A549 (cell line): ENCODE measurements at regions not wholly inside any gene's neighbourhood (a gene's known extent, or its start where the extent isn't known, plus 50 kb on each side); places are given as distances from the start of the nearest gene placed in this dataset.

Source experiments
- ATAC-seq, 2 experiments: fragments of 200-7000 bp in 1 of 2; fragments of >200 bp in 1 of 2; cut with Nextera tagmentation in 1 of 2; cut with Tn5 transposase in 1 of 2; 3 replicates each; pipeline versions ENCODE4 v1.8.0 to v1.9.1; 2018 to 2020; ENCODE audit warnings: mild to moderate bottlenecking in 1 of 2, moderate library complexity in 1 of 2
- CTCF ChIA-PET: fragments of 300-600 bp; sonication (Branson Sonifier 250); formaldehyde crosslinking; extraction: SDS; loops from one replicate; lab custom pipeline; 2021; ENCODE audit warnings: antibody characterized with exemption, inconsistent platforms; lab: Yijun Ruan, JAX
- POLR2A ChIA-PET: fragments of 350-600 bp; formaldehyde crosslinking; extraction: SDS; loops from one replicate; lab custom pipeline; 2021; ENCODE audit warnings: antibody characterized with exemption, inconsistent platforms; lab: Yijun Ruan, JAX
- DNase-seq, 2 experiments: peaks; one replicate each; pipeline versions ENCODE4 v3.0.0 to v3.0.0-alpha.2; 2011 to 2016; ENCODE audit warnings: low read depth in 1 of 2, low spot score in 1 of 2
- FAIRE-seq: peaks from 2 replicates; lab custom pipeline; 2011; peaks lifted over from hg19 to GRCh38; lab: Jason Lieb, UNC
- H3K27ac ChIP-seq, 2 experiments: fragments of >200 bp; sonication (Bioruptor Twin); formaldehyde crosslinking; 3 replicates each; pipeline ENCODE4 v1.5.1; 2016 to 2017
- H3K4me1 ChIP-seq: fragments of >200 bp; sonication (Bioruptor Twin); formaldehyde crosslinking; 3 replicates; pipeline ENCODE4 v1.6.1; 2016
- H3K4me2 ChIP-seq: fragments of >200 bp; sonication (Bioruptor Twin); formaldehyde crosslinking; 3 replicates; pipeline ENCODE4 v1.6.1; 2016
- H3K4me3 ChIP-seq: fragments of >200 bp; sonication (Bioruptor Twin); formaldehyde crosslinking; 3 replicates; pipeline ENCODE4 v1.5.1; 2016
- H3K9me3 ChIP-seq: fragments of >200 bp; sonication (Bioruptor Twin); formaldehyde crosslinking; 3 replicates; pipeline ENCODE4 v1.6.1; 2016
- BHLHE40 ChIP-seq: IDR thresholded peaks from 2 replicates; pipeline ENCODE4 v1.6.1; 2012; ENCODE audit warnings: low read depth, low read length, inconsistent platforms
- CBX8 ChIP-seq: fragments of 200-600 bp; sonication (generic); IDR thresholded peaks from 2 replicates; pipeline ENCODE4 v1.6.1; 2016
- CHD2 ChIP-seq: fragments of 150-350 bp; IDR thresholded peaks from 2 replicates; pipeline ENCODE4 v1.6.1; 2014; ENCODE audit warnings: low read length; ENCODE audit not compliant: partially characterized antibody
- EP300 ChIP-seq, 2 experiments: fragments of >200 bp; sonication (Bioruptor Twin); formaldehyde crosslinking; IDR thresholded peaks; 2 replicates in 1 of 2; 3 replicates in 1 of 2; pipeline ENCODE4 v1.6.1; 2016 to 2017
- ESRRA ChIP-seq: fragments of 150-350 bp; IDR thresholded peaks from 2 replicates; pipeline ENCODE4 v1.6.1; 2014; ENCODE audit warnings: mild to moderate bottlenecking, low read length, borderline replicate concordance
- FOXS1 ChIP-seq: fragments of 250-450 bp; sonication (Bioruptor Pico); IDR thresholded peaks from 2 replicates; pipeline ENCODE4 v1.5.0; 2020; ENCODE audit warnings: mild to moderate bottlenecking, moderate library complexity
- HDAC2 ChIP-seq: fragments of 200-600 bp; sonication (generic); IDR thresholded peaks from 2 replicates; pipeline ENCODE4 v1.6.1; 2016
- HOXA7 ChIP-seq: fragments of 250-450 bp; sonication (Bioruptor Pico); IDR thresholded peaks from 2 replicates; pipeline ENCODE4 v1.5.0; 2020; ENCODE audit warnings: mild to moderate bottlenecking, moderate library complexity
- HOXB13 ChIP-seq: fragments of 250-450 bp; sonication (Bioruptor Pico); IDR thresholded peaks from 2 replicates; pipeline ENCODE4 v1.5.0; 2020; ENCODE audit warnings: low read depth, mild to moderate bottlenecking, moderate library complexity
- JUN ChIP-seq, 2 experiments: fragments of >200 bp; sonication (Bioruptor Twin); formaldehyde crosslinking; IDR thresholded peaks; 2 replicates in 1 of 2; 3 replicates in 1 of 2; pipeline ENCODE4 v1.6.1; 2016 to 2017
- KDM5A ChIP-seq: fragments of 200-600 bp; sonication (generic); IDR thresholded peaks from 2 replicates; pipeline ENCODE4 v1.6.1; 2016; ENCODE audit warnings: antibody characterized with exemption, mild to moderate bottlenecking
- MAFK ChIP-seq: fragments of 450-650 bp; IDR thresholded peaks from 2 replicates; pipeline ENCODE4 v1.6.1; 2014; ENCODE audit not compliant: partially characterized antibody
- MAZ ChIP-seq: fragments of 150-350 bp; IDR thresholded peaks from 2 replicates; pipeline ENCODE4 v1.6.1; 2014; ENCODE audit warnings: antibody characterized with exemption, low read depth, low read length, borderline replicate concordance
- NFE2L2 ChIP-seq: fragments of 150-350 bp; conservative IDR thresholded peaks from 2 replicates; pipeline ENCODE4 v1.6.1; 2014; ENCODE audit warnings: low read length
- POLR2A ChIP-seq: IDR thresholded peaks from 2 replicates; pipeline ENCODE4 v1.6.1; 2012; ENCODE audit warnings: mild to moderate bottlenecking, low read length
- RAD21 ChIP-seq, 2 experiments: fragments of >200 bp in 1 of 2; sonication (Bioruptor Twin) in 1 of 2; formaldehyde crosslinking in 1 of 2; IDR thresholded peaks in 1 of 2; conservative IDR thresholded peaks in 1 of 2; 2 replicates in 1 of 2; 3 replicates in 1 of 2; pipeline ENCODE4 v1.6.1; 2012 to 2018; ENCODE audit warnings: inconsistent platforms in 1 of 2
- RFX5 ChIP-seq: fragments of 450-650 bp; IDR thresholded peaks from 2 replicates; pipeline ENCODE4 v1.7.1; 2014; ENCODE audit warnings: antibody characterized with exemption, mild to moderate bottlenecking, moderate library complexity
- RNF2 ChIP-seq: fragments of 200-600 bp; sonication (generic); IDR thresholded peaks from 2 replicates; pipeline ENCODE4 v1.6.1; 2016; ENCODE audit warnings: low read depth, mild to moderate bottlenecking, antibody characterized with exemption, moderate library complexity, borderline replicate concordance
- SMC3 ChIP-seq: fragments of >200 bp; sonication (Bioruptor Twin); formaldehyde crosslinking; IDR thresholded peaks from 3 replicates; pipeline ENCODE4 v1.6.1; 2018; ENCODE audit warnings: inconsistent platforms
- SREBF2 ChIP-seq: fragments of 450-650 bp; IDR thresholded peaks from 2 replicates; pipeline ENCODE4 v1.6.1; 2014; ENCODE audit warnings: mild to moderate bottlenecking, moderate library complexity
- ZC3H11A ChIP-seq: fragments of 450-650 bp; IDR thresholded peaks from 2 replicates; pipeline ENCODE4 v1.6.1; 2014; ENCODE audit warnings: antibody characterized with exemption, mild to moderate bottlenecking
- ZFP36 ChIP-seq: fragments of 450-650 bp; IDR thresholded peaks from 2 replicates; pipeline ENCODE4 v1.6.1; 2014; ENCODE audit warnings: borderline replicate concordance; ENCODE audit not compliant: partially characterized antibody
- ZNF302 ChIP-seq: fragments of 250-450 bp; sonication (Bioruptor Pico); IDR thresholded peaks from 2 replicates; pipeline ENCODE4 v1.9.0; 2021; ENCODE audit warnings: inconsistent platforms, mild to moderate bottlenecking, moderate library complexity
- WGBS: methylation state at CpG from one replicate; pipeline ENCODE4 v1.1.6; 2017; ENCODE audit errors: missing lambda C conversion rate; 5-methylcytosine and 5-hydroxymethylcytosine counted together
- TF ChIP-seq, protein P1 (sequence below): fragments of 200-600 bp; sonication (generic); IDR thresholded peaks from 2 replicates; pipeline ENCODE4 v1.6.1; 2016; ENCODE audit warnings: antibody characterized with exemption, mild to moderate bottlenecking, moderate library complexity
- TF ChIP-seq, protein P2 (sequence below): IDR thresholded peaks from 2 replicates; pipeline ENCODE4 v1.6.1; 2012
- TF ChIP-seq, protein P3 (sequence below): fragments of >200 bp; sonication (Bioruptor Twin); formaldehyde crosslinking; IDR thresholded peaks from 3 replicates; pipeline ENCODE4 v1.5.1; 2016
- TF ChIP-seq, protein P4 (sequence below): IDR thresholded peaks from 2 replicates; pipeline ENCODE4 v1.6.1; 2012; ENCODE audit warnings: low read depth, borderline replicate concordance
- TF ChIP-seq, protein P5 (sequence below): fragments of 150-350 bp; IDR thresholded peaks from 2 replicates; pipeline ENCODE4 v1.6.1; 2014; ENCODE audit warnings: low read depth, mild to moderate bottlenecking, low read length

DNA sequence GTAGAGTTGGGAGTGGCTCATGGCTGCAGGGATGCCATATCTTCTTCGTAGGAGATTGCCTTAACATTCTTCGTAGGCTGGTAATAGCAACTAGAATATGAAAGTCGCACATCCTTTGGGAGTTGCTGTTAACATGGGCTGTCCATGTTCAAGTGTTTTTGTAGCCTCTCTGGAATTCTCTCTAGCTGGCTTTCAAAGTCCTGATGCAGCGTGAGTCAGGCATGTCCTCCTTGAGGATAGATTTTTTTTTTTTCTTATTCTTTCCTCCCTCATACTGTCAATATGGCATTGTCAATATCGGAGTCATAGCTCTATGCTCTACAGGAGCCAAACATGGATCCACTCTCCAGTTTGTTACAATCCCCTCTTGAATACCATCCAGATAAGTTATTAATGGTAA lies 494.8 kb upstream of the WWC1 start (continued):
- TF ChIP-seq ZFP36 (no peak), HOXA7 (no peak), KDM5A (no peak), JUN (IDR thresholded peaks at IDR 0.05) (no peak), NFE2L2 (no peak), HOXB13 (no peak), MAFK (no peak)
- TF ChIP-seq, protein P1, sequence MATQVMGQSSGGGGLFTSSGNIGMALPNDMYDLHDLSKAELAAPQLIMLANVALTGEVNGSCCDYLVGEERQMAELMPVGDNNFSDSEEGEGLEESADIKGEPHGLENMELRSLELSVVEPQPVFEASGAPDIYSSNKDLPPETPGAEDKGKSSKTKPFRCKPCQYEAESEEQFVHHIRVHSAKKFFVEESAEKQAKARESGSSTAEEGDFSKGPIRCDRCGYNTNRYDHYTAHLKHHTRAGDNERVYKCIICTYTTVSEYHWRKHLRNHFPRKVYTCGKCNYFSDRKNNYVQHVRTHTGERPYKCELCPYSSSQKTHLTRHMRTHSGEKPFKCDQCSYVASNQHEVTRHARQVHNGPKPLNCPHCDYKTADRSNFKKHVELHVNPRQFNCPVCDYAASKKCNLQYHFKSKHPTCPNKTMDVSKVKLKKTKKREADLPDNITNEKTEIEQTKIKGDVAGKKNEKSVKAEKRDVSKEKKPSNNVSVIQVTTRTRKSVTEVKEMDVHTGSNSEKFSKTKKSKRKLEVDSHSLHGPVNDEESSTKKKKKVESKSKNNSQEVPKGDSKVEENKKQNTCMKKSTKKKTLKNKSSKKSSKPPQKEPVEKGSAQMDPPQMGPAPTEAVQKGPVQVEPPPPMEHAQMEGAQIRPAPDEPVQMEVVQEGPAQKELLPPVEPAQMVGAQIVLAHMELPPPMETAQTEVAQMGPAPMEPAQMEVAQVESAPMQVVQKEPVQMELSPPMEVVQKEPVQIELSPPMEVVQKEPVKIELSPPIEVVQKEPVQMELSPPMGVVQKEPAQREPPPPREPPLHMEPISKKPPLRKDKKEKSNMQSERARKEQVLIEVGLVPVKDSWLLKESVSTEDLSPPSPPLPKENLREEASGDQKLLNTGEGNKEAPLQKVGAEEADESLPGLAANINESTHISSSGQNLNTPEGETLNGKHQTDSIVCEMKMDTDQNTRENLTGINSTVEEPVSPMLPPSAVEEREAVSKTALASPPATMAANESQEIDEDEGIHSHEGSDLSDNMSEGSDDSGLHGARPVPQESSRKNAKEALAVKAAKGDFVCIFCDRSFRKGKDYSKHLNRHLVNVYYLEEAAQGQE, result no peak
- TF ChIP-seq, protein P2, sequence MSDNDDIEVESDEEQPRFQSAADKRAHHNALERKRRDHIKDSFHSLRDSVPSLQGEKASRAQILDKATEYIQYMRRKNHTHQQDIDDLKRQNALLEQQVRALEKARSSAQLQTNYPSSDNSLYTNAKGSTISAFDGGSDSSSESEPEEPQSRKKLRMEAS, result no peak

DNA sequence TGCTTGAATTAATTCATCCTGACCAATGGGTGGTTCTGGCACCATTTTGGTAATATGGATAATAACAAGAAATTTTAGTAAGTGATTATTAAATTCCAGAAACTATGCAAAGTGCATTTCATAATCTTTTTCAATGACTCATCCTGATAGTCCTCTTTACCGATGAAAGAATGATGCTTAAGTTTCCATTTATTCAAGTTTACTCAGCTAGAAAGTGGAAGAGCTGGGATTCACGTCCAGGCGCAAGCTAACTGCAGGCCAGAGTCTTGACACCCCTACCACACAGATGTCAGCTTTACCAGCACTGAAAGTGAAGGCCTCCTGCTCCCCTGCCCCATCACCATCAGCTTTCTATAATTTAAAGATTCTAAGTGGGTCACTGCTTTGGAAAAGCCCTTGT lies 493.5 kb upstream of the WWC1 start:
- H3K4me1 ChIP-seq, result no peaks in the 10 kb centered on the region
- TF ChIP-seq RNF2 (no peak), SMC3 (no peak), HOXA7 (no peak), ESRRA (no peak), JUN (IDR thresholded peaks at IDR 0.05) (no peak), HOXB13 (no peak), EP300 (IDR thresholded peaks at IDR 0.05) (no peak), RFX5 (no peak), RAD21 (conservative IDR thresholded peaks at IDR 0.05 in 1 of 2, IDR thresholded peaks at IDR 0.05 in 1 of 2) (no peak), ZFP36 (no peak), CBX8 (no peak), CHD2 (no peak)
- TF ChIP-seq, protein P3, sequence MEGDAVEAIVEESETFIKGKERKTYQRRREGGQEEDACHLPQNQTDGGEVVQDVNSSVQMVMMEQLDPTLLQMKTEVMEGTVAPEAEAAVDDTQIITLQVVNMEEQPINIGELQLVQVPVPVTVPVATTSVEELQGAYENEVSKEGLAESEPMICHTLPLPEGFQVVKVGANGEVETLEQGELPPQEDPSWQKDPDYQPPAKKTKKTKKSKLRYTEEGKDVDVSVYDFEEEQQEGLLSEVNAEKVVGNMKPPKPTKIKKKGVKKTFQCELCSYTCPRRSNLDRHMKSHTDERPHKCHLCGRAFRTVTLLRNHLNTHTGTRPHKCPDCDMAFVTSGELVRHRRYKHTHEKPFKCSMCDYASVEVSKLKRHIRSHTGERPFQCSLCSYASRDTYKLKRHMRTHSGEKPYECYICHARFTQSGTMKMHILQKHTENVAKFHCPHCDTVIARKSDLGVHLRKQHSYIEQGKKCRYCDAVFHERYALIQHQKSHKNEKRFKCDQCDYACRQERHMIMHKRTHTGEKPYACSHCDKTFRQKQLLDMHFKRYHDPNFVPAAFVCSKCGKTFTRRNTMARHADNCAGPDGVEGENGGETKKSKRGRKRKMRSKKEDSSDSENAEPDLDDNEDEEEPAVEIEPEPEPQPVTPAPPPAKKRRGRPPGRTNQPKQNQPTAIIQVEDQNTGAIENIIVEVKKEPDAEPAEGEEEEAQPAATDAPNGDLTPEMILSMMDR, result no peak
- TF ChIP-seq, protein P4, sequence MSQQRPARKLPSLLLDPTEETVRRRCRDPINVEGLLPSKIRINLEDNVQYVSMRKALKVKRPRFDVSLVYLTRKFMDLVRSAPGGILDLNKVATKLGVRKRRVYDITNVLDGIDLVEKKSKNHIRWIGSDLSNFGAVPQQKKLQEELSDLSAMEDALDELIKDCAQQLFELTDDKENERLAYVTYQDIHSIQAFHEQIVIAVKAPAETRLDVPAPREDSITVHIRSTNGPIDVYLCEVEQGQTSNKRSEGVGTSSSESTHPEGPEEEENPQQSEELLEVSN, result no peak
- TF ChIP-seq, all 56 proteins: peak for 0
- DNase-seq, result no peak
- WGBS, result 49% methylated on average over 3 of the region's 3 CpGs
- FAIRE-seq, result no peak
- ChIA-PET CTCF (interaction anchor here (1.1 to 1.4 kb wide), 2 partner anchors 9 to 99 kb away, joined by 3 to 8 read pairs; no protein-coding TSS in a partner anchor), POLR2A (no interaction called here)
- Histone ChIP-seq H3K4me3 (no peak overlapping the region), H3K9me3 (no peaks in the 10 kb centered on the region), H3K4me2 (no peak overlapping the region), H3K27ac (no peak overlapping the region)
- no peak for ATAC-seq

DNA sequence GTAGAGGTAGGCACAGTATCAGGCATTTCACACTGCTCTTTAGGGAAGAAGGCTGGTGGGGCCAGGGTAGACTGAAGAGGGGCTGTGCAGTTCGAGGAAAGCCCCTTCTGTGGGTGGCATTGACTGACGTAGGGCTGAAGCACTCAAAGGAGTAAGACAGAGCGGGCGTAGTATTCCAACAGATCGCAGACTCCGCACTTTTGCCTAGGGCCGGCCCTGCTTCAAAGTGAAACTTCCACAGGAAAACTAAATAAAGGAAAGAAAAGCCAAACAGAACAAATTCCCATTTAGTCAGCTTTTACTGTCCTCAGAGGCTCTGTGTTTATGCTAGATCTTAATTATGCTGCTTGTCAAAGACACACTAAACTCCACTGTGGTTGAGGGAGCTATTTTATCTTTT lies 493.0 kb upstream of the WWC1 start:
- H3K4me3 ChIP-seq, result no peak overlapping the region
- FAIRE-seq (no peak), DNase-seq (no peak), ATAC-seq (no peak)
- ChIA-PET POLR2A (no interaction called here), CTCF (interaction anchor here (1.1 to 1.5 kb wide), 3 partner anchors 11 to 100 kb away, joined by 3 to 6 read pairs (median 3); no protein-coding TSS in a partner anchor)
- no peaks in the 10 kb centered on the region for H3K9me3 ChIP-seq
- no peak overlapping the region for H3K4me2 ChIP-seq
- H3K27ac ChIP-seq, result no peak overlapping the region
- WGBS, result 64% methylated on average over 7 of the region's 7 CpGs
- H3K4me1 ChIP-seq, result no peaks in the 10 kb centered on the region
- no peak for TF ChIP-seq BHLHE40
- TF ChIP-seq MAZ, result no peak
- TF ChIP-seq, protein P5, sequence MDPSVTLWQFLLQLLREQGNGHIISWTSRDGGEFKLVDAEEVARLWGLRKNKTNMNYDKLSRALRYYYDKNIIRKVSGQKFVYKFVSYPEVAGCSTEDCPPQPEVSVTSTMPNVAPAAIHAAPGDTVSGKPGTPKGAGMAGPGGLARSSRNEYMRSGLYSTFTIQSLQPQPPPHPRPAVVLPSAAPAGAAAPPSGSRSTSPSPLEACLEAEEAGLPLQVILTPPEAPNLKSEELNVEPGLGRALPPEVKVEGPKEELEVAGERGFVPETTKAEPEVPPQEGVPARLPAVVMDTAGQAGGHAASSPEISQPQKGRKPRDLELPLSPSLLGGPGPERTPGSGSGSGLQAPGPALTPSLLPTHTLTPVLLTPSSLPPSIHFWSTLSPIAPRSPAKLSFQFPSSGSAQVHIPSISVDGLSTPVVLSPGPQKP, result no peak
- TF ChIP-seq ZC3H11A, result no peak
- no peak for TF ChIP-seq CHD2
- TF ChIP-seq FOXS1, result no peak
- no peak for TF ChIP-seq SMC3
- TF ChIP-seq, protein P2, result no peak
- no peak for TF ChIP-seq SREBF2
- no peak for TF ChIP-seq HDAC2
- TF ChIP-seq POLR2A, result no peak
- no peak for TF ChIP-seq NFE2L2
- TF ChIP-seq ZNF302 (CRISPR knock-in tag), result no peak
- TF ChIP-seq EP300 (IDR thresholded peaks at IDR 0.05), result no peak
- TF ChIP-seq, protein P4, result no peak
